GM10266 (cell line): ENCODE measurements at regions not wholly inside any gene's neighbourhood (a gene's known extent, or its start where the extent isn't known, plus 50 kb on each side); places are given as distances from the start of the nearest gene placed in this dataset.
A peak's percentile ranks its signal among the peaks of the same experiment; 100 is the strongest.

Experiments
- DNase-seq: peaks from one replicate; pipeline ENCODE4 v3.0.0; 2012; ENCODE audit errors: extremely low spot score
- CTCF ChIP-seq: IDR thresholded peaks from 2 replicates; pipeline ENCODE4 v1.5.1; 2012; ENCODE audit warnings: mild to moderate bottlenecking, low read depth; ENCODE audit not compliant: control insufficient read depth, insufficient read depth; ENCODE audit errors: missing control alignments

DNA sequence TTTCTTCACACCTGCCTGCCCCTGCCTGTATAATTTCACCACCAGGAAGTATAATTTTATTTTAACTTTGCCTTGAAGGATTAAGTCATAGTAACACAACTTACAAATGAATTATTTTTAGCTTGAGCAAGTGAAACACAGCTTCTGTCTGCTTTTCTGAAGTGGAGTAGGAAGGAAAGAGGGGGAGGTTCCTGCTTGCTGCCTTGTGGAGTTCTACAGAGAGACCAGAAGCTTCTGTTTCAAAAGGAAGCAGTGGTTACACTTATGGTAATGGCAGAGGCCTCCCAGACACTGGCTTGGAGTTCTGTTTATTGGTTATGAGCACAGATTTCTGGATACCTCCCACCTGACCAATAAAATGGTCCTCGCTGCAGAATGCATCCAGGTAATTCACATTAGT lies 159.6 kb downstream of the TMEM200A start:
- DNase-seq, result peak; percentile 24
- no peak for TF ChIP-seq CTCF

DNA sequence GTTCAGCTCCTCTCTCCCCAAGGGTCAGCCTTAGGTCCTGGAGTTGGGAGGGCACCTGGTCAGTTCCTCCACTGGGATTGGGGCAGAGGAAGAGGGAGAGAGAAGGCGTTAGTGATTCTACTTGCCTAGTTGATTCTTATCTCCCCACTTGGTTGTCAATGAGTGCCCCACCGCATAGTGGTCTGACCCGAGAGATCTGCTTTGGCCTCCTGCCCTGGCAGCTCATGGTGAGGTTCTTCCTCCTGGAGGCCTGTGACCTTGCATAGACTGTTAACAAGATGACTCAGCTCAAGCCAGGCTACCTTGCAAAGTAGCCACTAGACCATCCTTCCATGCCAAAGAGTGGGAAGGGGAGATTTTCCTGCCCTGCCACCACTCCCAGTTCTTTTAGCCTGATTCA lies 160.6 kb downstream of the TMEM200A start:
- TF ChIP-seq CTCF, result no peak
- no peak for DNase-seq

GRCh38 chr6:130527173-130527572 lies 161.4 kb downstream of the TMEM200A start:
- no peak for TF ChIP-seq CTCF
- DNase-seq, result no peak

- no peak for TF ChIP-seq CTCF
- DNase-seq, result no peak
Observed at GRCh38 chr6:130529569-130530149, 163.8 kb downstream of the TMEM200A start.

GRCh38 chr6:130534627-130535026 lies 168.8 kb downstream of the TMEM200A start:
- no peak for TF ChIP-seq CTCF
- no peak for DNase-seq

GRCh38 chr6:130535242-130535641 lies 169.4 kb downstream of the TMEM200A start:
- no peak for TF ChIP-seq CTCF
- DNase-seq, result no peak

DNA sequence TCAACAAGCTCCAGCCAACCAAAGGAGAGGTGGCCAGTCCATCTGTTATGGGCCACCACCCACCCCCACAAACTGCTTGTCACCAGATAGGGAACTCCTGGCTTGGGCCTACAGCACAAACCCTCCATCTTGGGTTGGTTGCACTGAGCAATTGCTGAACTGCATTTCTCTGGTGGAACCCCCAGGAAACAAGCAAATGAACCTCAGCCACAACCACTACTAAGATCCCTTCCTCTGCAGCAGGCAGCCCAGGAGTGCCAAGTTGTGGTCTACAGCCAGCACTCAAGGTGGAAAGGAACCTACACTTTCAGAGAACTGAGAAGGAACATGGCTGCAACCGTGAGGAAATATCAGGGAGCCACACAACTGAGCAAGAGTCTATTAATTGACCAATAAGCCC lies 171.6 kb downstream of the TMEM200A start:
- DNase-seq, result no peak
- TF ChIP-seq CTCF, result no peak
